Smooth muscle cell (in vitro differentiated cells): ENCODE measurements at regions not wholly inside any gene's neighbourhood (a gene's known extent, or its start where the extent isn't known, plus 50 kb on each side); places are given as distances from the start of the nearest gene placed in this dataset.

Experiments
- DNase-seq: peaks from one replicate; lab custom pipeline; 2025; ENCODE audit not compliant: unreplicated experiment; lab: John Stamatoyannopoulos, UW
- H2AFZ ChIP-seq: fragments of 200-600 bp; sonication (generic); 2 replicates; pipeline ENCODE4 v1.6.0; 2016; ENCODE audit warnings: antibody characterized with exemption, low read depth, mild to moderate bottlenecking
- H3F3A ChIP-seq: fragments of 200-600 bp; sonication (generic); 2 replicates; pipeline ENCODE4 v1.6.0; 2017; ENCODE audit warnings: antibody characterized with exemption, low read depth
- H3K27ac ChIP-seq: fragments of 200-600 bp; sonication (generic); 2 replicates; pipeline ENCODE4 v1.5.1; 2016; ENCODE audit warnings: low read depth, mild to moderate bottlenecking
- H3K27me3 ChIP-seq: fragments of 200-600 bp; sonication (generic); 2 replicates; pipeline ENCODE4 v1.6.1; 2016; ENCODE audit warnings: low read depth, mild to moderate bottlenecking
- H3K36me3 ChIP-seq: fragments of 200-600 bp; sonication (generic); 2 replicates; pipeline ENCODE4 v1.5.1; 2016; ENCODE audit warnings: low read depth
- H3K4me1 ChIP-seq: fragments of 200-600 bp; sonication (generic); 2 replicates; pipeline ENCODE4 v1.5.1; 2016; ENCODE audit warnings: low read depth
- H3K4me2 ChIP-seq: fragments of 200-600 bp; sonication (generic); 2 replicates; pipeline ENCODE4 v1.6.0; 2016; ENCODE audit warnings: mild to moderate bottlenecking
- H3K4me3 ChIP-seq: fragments of 200-600 bp; sonication (generic); 2 replicates; pipeline ENCODE4 v1.5.1; 2016; ENCODE audit warnings: mild to moderate bottlenecking
- H3K79me2 ChIP-seq: fragments of 200-600 bp; sonication (generic); 2 replicates; pipeline ENCODE4 v1.6.0; 2016; ENCODE audit warnings: low read depth, mild to moderate bottlenecking
- H3K9ac ChIP-seq: fragments of 200-600 bp; sonication (generic); 2 replicates; pipeline ENCODE4 v1.6.0; 2016; ENCODE audit warnings: low read depth
- H3K9me3 ChIP-seq: fragments of 200-600 bp; sonication (generic); replicated peaks from 2 replicates; pipeline ENCODE4 v1.5.1; 2016; ENCODE audit warnings: low read depth
- H4K20me1 ChIP-seq: fragments of 200-600 bp; sonication (generic); 2 replicates; pipeline ENCODE4 v1.6.0; 2016; ENCODE audit warnings: low read depth
- WGBS: methylation state at CpG from one replicate; pipeline ENCODE4 v1.1.7; 2016; ENCODE audit warnings: low lambda C conversion rate; 5-methylcytosine and 5-hydroxymethylcytosine counted together
- TF ChIP-seq, protein P1 (sequence below): fragments of 200-600 bp; sonication (generic); IDR thresholded peaks from 2 replicates; pipeline ENCODE4 v1.5.1; 2017; ENCODE audit warnings: borderline replicate concordance, mild to moderate bottlenecking, antibody characterized with exemption; ENCODE audit not compliant: insufficient read depth, poor library complexity, severe bottlenecking

DNA sequence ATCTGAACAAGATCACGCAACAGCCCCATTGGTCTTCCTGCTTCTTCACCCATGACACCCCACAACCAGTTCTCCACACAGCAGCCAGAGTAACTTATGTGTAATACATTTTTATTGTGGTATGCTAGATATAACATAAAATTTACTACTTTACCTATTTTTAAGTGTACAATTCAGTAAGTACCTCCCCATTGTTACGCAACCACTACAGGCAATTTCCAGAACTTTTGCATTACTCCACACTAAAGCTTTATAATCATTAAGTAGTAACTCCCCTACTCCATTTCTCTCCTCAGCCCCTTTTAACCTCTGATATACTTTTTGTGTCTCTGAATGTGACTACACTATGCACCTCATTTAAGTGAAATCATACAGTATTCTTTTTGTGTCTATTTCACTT is 575.4 kb upstream of the CADM1 start:
- H2AFZ ChIP-seq = no peak overlapping the region
- DNase-seq = no peak
- TF ChIP-seq, protein P1, sequence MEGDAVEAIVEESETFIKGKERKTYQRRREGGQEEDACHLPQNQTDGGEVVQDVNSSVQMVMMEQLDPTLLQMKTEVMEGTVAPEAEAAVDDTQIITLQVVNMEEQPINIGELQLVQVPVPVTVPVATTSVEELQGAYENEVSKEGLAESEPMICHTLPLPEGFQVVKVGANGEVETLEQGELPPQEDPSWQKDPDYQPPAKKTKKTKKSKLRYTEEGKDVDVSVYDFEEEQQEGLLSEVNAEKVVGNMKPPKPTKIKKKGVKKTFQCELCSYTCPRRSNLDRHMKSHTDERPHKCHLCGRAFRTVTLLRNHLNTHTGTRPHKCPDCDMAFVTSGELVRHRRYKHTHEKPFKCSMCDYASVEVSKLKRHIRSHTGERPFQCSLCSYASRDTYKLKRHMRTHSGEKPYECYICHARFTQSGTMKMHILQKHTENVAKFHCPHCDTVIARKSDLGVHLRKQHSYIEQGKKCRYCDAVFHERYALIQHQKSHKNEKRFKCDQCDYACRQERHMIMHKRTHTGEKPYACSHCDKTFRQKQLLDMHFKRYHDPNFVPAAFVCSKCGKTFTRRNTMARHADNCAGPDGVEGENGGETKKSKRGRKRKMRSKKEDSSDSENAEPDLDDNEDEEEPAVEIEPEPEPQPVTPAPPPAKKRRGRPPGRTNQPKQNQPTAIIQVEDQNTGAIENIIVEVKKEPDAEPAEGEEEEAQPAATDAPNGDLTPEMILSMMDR = no peak
- 96% methylated on average over 2 of the region's 2 CpGs for WGBS
- H3K4me3 ChIP-seq = no peak overlapping the region
- H3K9me3 ChIP-seq = no peaks in the 10 kb centered on the region
- no peaks in the 10 kb centered on the region for H3K27me3 ChIP-seq
- no peaks in the 10 kb centered on the region for H3K36me3 ChIP-seq
- H3K9ac ChIP-seq = no peak overlapping the region
- peaks cover 6% of the 10 kb centered on the region for H3K4me1 ChIP-seq
- H3K4me2 ChIP-seq = no peak overlapping the region
- no peaks in the 10 kb centered on the region for H3F3A ChIP-seq
- H3K27ac ChIP-seq = no peak overlapping the region
- H4K20me1 ChIP-seq = no peaks in the 10 kb centered on the region
- H3K79me2 ChIP-seq = no peaks in the 10 kb centered on the region

DNA sequence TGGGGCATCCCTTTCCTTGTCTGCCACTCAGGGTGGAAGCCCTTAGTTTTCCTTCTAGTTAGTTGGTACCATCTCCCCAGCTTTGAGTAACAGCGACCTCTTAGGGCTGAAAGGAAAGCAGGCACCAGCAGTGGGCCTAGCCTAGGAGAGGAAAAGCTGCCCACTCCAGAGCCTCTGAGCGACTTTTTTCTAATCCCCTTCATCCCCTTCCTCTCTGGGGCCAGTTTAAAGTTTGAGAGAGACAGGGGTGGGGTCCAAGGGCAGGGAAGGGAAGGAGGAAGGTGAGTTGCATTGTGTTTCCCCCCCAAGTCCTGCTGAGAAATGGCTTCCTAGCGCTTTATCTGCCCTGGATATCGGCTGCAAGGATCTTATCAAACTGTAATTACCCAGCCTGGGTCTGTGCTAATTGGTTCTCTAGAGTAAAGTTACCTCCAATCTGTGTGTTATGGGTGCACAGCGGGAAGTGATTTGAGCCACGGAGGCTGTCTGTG is 573.9 kb upstream of the CADM1 start:
- TF ChIP-seq, protein P1 = peak; percentile 44
- Histone ChIP-seq H3F3A (no peaks in the 10 kb centered on the region), H3K9me3 (no peaks in the 10 kb centered on the region), H2AFZ (no peak overlapping the region), H3K27me3 (no peaks in the 10 kb centered on the region), H3K36me3 (no peaks in the 10 kb centered on the region), H3K4me3 (no peak overlapping the region), H3K79me2 (no peaks in the 10 kb centered on the region), H3K9ac (no peak overlapping the region), H3K4me2 (no peak overlapping the region), H3K4me1 (peaks cover 10% of the 10 kb centered on the region), H3K27ac (no peak overlapping the region), H4K20me1 (no peaks in the 10 kb centered on the region)
- DNase-seq = no peak
- WGBS = 38% methylated on average over 6 of the region's 6 CpGs

DNA sequence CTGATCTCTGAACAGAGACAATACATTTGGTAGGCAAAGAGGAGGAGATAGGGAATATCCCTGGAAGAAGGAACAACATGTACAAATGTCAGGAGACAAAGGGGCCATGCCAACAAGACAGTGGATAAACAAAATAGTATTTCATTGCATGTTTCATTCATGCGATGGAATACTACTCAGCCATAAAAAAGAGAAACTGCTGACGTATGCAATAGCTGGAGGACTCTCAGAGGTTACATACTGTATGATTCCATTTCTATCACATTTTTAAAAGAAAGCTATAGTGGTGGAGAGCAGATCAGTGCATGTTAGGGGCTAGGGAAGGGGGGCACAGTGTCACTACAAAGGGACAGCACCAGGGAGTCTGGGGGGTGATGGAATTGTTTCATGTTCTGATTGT is 572.9 kb upstream of the CADM1 start:
- H3K27ac ChIP-seq = no peak overlapping the region
- H3K4me2 ChIP-seq = no peak overlapping the region
- no peaks in the 10 kb centered on the region for H3F3A ChIP-seq
- no peak overlapping the region for H3K9ac ChIP-seq
- no peak for DNase-seq
- no peak overlapping the region for H3K4me3 ChIP-seq
- H2AFZ ChIP-seq = no peak overlapping the region
- WGBS = 94% methylated on average over 2 of the region's 2 CpGs
- TF ChIP-seq, protein P1 = no peak
- no peaks in the 10 kb centered on the region for H3K9me3 ChIP-seq
- no peaks in the 10 kb centered on the region for H3K27me3 ChIP-seq
- H4K20me1 ChIP-seq = no peaks in the 10 kb centered on the region
- H3K4me1 ChIP-seq = peaks cover 10% of the 10 kb centered on the region
- H3K36me3 ChIP-seq = no peaks in the 10 kb centered on the region
- H3K79me2 ChIP-seq = no peaks in the 10 kb centered on the region

DNA sequence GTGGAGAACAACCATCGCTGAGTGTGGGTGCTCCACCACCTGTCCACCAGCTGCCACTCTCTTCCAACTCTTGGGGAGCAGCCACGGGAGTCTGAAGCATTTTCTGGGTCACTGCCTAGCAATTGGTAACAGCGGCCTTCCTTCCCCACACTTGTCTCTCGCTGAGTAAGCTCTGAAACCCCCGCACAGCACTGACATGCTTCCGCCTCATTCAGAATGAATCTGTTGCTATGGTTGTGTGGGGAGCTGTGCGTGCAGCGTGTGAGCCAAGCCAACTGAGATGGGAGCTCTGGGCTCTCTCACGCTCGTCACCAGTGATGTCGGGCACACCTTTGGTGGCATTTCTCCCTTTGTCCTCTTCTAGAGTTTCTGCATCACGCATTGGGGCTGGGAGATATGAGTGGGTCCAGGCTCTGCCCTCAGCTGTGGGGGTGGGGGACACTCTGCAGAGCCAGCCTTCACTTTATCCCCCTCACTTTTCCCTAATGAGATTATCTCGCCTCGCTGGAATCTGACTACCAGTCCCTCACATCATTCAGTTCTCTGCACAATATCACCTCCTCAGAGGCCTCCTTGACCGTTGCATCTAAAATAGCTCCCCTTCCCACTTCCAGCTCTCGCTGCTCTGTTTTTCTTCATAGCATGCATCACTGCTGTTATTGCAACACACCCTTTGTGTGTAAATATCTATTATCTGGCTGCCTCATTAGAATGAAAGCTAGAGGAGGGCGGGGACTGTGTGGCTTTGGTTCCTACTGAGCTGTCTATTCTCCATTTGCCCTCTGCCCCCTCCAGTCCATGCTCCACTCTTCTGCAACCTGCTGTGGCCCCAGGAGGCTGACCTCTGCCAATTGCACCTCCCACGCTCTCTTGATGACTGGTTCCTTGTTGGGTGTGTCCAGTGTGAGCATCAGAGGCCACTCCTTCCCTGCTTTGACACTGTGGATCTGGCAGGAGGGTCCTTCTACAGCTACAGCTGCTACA is 569.9 kb upstream of the CADM1 start:
- no peaks in the 10 kb centered on the region for H3K79me2 ChIP-seq
- no peaks in the 10 kb centered on the region for H3K36me3 ChIP-seq
- H3K4me1 ChIP-seq = peaks cover 17% of the 10 kb centered on the region
- peaks cover 8% of the 10 kb centered on the region for H3F3A ChIP-seq
- TF ChIP-seq, protein P1 = no peak
- WGBS = 34% methylated on average over 18 of the region's 18 CpGs
- DNase-seq = no peak
- H3K27me3 ChIP-seq = no peaks in the 10 kb centered on the region
- H3K4me2 ChIP-seq = peak overlapping the region; percentile 6
- peak overlapping the region; percentile 9 for H3K9ac ChIP-seq
- no peak overlapping the region for H2AFZ ChIP-seq
- no peaks in the 10 kb centered on the region for H3K9me3 ChIP-seq
- peak overlapping the region; percentile 32 for H3K27ac ChIP-seq
- H3K4me3 ChIP-seq = no peak overlapping the region
- no peaks in the 10 kb centered on the region for H4K20me1 ChIP-seq
